Fibroblast of mammary gland (primary cell): ENCODE measurements at regions not wholly inside any gene's neighbourhood (a gene's known extent, or its start where the extent isn't known, plus 50 kb on each side); places are given as distances from the start of the nearest gene placed in this dataset.

Experiments used
- DNase-seq: peaks from one replicate; pipeline ENCODE4 v3.0.0-alpha.2; 2010; ENCODE audit warnings: low read depth
- H3K4me3 ChIP-seq: 2 replicates; pipeline ENCODE4 v1.5.1; 2011; ENCODE audit warnings: low read depth, mild to moderate bottlenecking, low read length, moderate library complexity; ENCODE audit not compliant: control insufficient read depth
- CTCF ChIP-seq: conservative IDR thresholded peaks from 2 replicates; pipeline ENCODE4 v1.5.1; 2011; ENCODE audit warnings: low read depth, low read length, inconsistent platforms; ENCODE audit not compliant: control insufficient read depth, insufficient read depth

GRCh38 chr18:64699081-64699480, 550.2 kb upstream of the LINC00305 start:
- no peak for TF ChIP-seq CTCF
- no peak overlapping the region for H3K4me3 ChIP-seq
- DNase-seq = no peak

- no peak overlapping the region for H3K4me3 ChIP-seq
- no peak for DNase-seq
- TF ChIP-seq CTCF = no peak
Measured at GRCh38 chr18:64695851-64696553, 547.1 kb upstream of the LINC00305 start.

- TF ChIP-seq CTCF = no peak
- no peak for DNase-seq
- H3K4me3 ChIP-seq = no peak overlapping the region
Measured at GRCh38 chr18:64693766-64694165, 544.9 kb upstream of the LINC00305 start.

- no peak overlapping the region for H3K4me3 ChIP-seq
- no peak for DNase-seq
- TF ChIP-seq CTCF = no peak
Measured at GRCh38 chr18:64692826-64693225, 543.9 kb upstream of the LINC00305 start.

- no peak for TF ChIP-seq CTCF
- DNase-seq = no peak
Measured at GRCh38 chr18:64679121-64679520, 530.2 kb upstream of the LINC00305 start.

GRCh38 chr18:64678048-64678447, 529.2 kb upstream of the LINC00305 start:
- H3K4me3 ChIP-seq = no peak overlapping the region

More at GRCh38 chr18:64679121-64679520, 530.2 kb upstream of the LINC00305 start:
- H3K4me3 ChIP-seq = no peak overlapping the region

More at GRCh38 chr18:64678048-64678447, 529.2 kb upstream of the LINC00305 start:
- no peak for TF ChIP-seq CTCF
- no peak for DNase-seq
